Panc1 (cell line): ENCODE measurements at regions not wholly inside any gene's neighbourhood (a gene's known extent, or its start where the extent isn't known, plus 50 kb on each side); places are given as distances from the start of the nearest gene placed in this dataset.

ENCODE experiments used
- POLR2AphosphoS5 ChIP-seq: IDR thresholded peaks from 2 replicates; pipeline ENCODE4 v1.6.1; 2012; ENCODE audit warnings: mild to moderate bottlenecking, low read depth, low read length, moderate library complexity
- SIN3A ChIP-seq: IDR thresholded peaks from 2 replicates; pipeline ENCODE4 v1.6.1; 2012; ENCODE audit warnings: low read depth, mild to moderate bottlenecking, low read length, moderate library complexity, borderline replicate concordance; ENCODE audit not compliant: insufficient read depth
- TCF7L2 ChIP-seq: IDR thresholded peaks from 2 replicates; pipeline ENCODE4 v1.6.1; 2011; ENCODE audit warnings: mild to moderate bottlenecking, low read depth, low read length, inconsistent platforms
- TF ChIP-seq, protein P1 (sequence below): fragments of 450-650 bp; IDR thresholded peaks from 2 replicates; pipeline ENCODE4 v1.5.1; 2017; ENCODE audit warnings: mild to moderate bottlenecking
- TF ChIP-seq, protein P2 (sequence below), 2 experiments: IDR thresholded peaks; 2 replicates each; pipeline ENCODE4 v1.6.1; 2011 to 2012; ENCODE audit warnings: low read depth in 2 of 2, control low read depth in 1 of 2, low read length in 1 of 2, mild to moderate bottlenecking in 1 of 2, moderate library complexity in 1 of 2; ENCODE audit not compliant: insufficient read depth in 1 of 2

- TF ChIP-seq, protein P1, sequence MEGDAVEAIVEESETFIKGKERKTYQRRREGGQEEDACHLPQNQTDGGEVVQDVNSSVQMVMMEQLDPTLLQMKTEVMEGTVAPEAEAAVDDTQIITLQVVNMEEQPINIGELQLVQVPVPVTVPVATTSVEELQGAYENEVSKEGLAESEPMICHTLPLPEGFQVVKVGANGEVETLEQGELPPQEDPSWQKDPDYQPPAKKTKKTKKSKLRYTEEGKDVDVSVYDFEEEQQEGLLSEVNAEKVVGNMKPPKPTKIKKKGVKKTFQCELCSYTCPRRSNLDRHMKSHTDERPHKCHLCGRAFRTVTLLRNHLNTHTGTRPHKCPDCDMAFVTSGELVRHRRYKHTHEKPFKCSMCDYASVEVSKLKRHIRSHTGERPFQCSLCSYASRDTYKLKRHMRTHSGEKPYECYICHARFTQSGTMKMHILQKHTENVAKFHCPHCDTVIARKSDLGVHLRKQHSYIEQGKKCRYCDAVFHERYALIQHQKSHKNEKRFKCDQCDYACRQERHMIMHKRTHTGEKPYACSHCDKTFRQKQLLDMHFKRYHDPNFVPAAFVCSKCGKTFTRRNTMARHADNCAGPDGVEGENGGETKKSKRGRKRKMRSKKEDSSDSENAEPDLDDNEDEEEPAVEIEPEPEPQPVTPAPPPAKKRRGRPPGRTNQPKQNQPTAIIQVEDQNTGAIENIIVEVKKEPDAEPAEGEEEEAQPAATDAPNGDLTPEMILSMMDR: no peak
- TF ChIP-seq TCF7L2: no peak
- no peak for TF ChIP-seq POLR2AphosphoS5
- TF ChIP-seq, protein P2, sequence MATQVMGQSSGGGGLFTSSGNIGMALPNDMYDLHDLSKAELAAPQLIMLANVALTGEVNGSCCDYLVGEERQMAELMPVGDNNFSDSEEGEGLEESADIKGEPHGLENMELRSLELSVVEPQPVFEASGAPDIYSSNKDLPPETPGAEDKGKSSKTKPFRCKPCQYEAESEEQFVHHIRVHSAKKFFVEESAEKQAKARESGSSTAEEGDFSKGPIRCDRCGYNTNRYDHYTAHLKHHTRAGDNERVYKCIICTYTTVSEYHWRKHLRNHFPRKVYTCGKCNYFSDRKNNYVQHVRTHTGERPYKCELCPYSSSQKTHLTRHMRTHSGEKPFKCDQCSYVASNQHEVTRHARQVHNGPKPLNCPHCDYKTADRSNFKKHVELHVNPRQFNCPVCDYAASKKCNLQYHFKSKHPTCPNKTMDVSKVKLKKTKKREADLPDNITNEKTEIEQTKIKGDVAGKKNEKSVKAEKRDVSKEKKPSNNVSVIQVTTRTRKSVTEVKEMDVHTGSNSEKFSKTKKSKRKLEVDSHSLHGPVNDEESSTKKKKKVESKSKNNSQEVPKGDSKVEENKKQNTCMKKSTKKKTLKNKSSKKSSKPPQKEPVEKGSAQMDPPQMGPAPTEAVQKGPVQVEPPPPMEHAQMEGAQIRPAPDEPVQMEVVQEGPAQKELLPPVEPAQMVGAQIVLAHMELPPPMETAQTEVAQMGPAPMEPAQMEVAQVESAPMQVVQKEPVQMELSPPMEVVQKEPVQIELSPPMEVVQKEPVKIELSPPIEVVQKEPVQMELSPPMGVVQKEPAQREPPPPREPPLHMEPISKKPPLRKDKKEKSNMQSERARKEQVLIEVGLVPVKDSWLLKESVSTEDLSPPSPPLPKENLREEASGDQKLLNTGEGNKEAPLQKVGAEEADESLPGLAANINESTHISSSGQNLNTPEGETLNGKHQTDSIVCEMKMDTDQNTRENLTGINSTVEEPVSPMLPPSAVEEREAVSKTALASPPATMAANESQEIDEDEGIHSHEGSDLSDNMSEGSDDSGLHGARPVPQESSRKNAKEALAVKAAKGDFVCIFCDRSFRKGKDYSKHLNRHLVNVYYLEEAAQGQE (IDR thresholded peaks at IDR 0.05; ENCODE audit: insufficient read depth in 1 of 2, low read depth in 2 of 2, low read length in 1 of 2): no peak
- no peak for TF ChIP-seq SIN3A
Observed at GRCh38 chr1:116261227-116261626, 111.8 kb upstream of the ATP1A1 start.
